Stimulated activated naive CD8-positive, alpha-beta T cell treated with anti-CD3 and anti-CD28 coated beads, Interleukin-15, amount 100 ng/mL, for 72 hours (primary cell): ENCODE measurements at regions not wholly inside any gene's neighbourhood (a gene's known extent, or its start where the extent isn't known, plus 50 kb on each side); places are given as distances from the start of the nearest gene placed in this dataset.

ENCODE experiments used
- ATAC-seq: fragments of 150-1000 bp; cut with Tn5 transposase; 2 replicates; pipeline ENCODE4 v1.10.0; 2021; ENCODE audit warnings: mild to moderate bottlenecking, moderate library complexity
- DNase-seq, 2 donors: peaks; one replicate each; pipeline ENCODE4 v3.0.0; 2021 to 2022
- H3K27ac Mint-ChIP-seq, 2 donors: one replicate each; pipeline ENCODE4 v1.8.0; 2022; ENCODE audit warnings: mild to moderate bottlenecking in 2 of 2, mixed read lengths in 2 of 2, moderate library complexity in 2 of 2
- H3K27me3 Mint-ChIP-seq: one replicate; pipeline ENCODE4 v1.8.0; 2022; ENCODE audit warnings: mixed read lengths
- H3K4me1 Mint-ChIP-seq: one replicate; pipeline ENCODE4 v1.8.0; 2022; ENCODE audit warnings: mild to moderate bottlenecking, mixed read lengths
- H3K4me3 Mint-ChIP-seq, 2 donors: one replicate each; pipeline ENCODE4 v1.8.0; 2022; ENCODE audit warnings: mild to moderate bottlenecking in 2 of 2, mixed read lengths in 2 of 2, moderate library complexity in 1 of 2
- H3K9me3 Mint-ChIP-seq, 2 donors: one replicate each; pipeline ENCODE4 v1.8.0; 2022; ENCODE audit warnings: mixed read lengths in 2 of 2

DNA sequence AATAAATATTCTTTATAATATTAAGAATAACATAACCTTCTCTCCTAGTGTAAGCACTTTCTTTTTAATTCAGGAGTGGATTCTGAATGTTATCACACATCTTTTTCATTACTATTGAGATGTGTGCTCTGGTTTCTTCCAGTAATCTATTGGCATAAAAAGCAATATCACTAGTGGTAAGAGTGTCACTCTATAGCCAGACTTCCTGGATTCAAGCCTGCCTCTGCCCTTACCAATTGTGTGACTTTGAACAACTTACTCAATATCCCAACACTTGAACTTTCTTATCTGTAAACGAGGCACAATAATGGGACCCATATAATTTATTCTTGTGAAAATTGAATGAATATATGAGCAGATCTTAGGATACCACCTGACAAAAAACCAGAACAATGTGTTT is 71.0 kb downstream of the SEM1 start:
- Mint-ChIP-seq H3K27me3 (no peaks in the 10 kb centered on the region), H3K27ac (no peak overlapping the region), H3K4me3 (no peak overlapping the region), H3K9me3 (no peaks in the 10 kb centered on the region), H3K4me1 (no peaks in the 10 kb centered on the region)
- DNase-seq (no peak), ATAC-seq (no peak)

DNA sequence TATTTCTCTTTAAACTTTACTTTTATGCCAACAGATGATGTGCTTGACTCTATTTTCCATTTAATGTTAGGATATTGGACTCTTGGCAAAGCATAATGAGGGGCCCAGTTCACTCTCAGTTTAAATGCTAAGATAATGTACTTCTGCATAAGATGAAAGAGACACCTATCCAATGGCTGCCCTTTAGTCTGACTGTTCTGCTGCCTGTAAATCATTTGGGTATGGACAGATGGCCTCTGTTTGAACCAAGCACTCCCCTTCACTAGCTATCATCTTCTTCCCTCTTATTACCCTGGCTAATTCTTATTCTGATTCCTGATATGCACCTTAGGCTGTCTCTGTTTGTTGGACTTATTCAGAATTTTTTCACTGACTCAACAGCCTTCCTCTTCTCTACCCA is 72.1 kb downstream of the SEM1 start:
- H3K4me1 Mint-ChIP-seq, result no peaks in the 10 kb centered on the region
- no peak overlapping the region for H3K27ac Mint-ChIP-seq
- DNase-seq (no peak), ATAC-seq (no peak)
- H3K4me3 Mint-ChIP-seq, result no peak overlapping the region
- no peaks in the 10 kb centered on the region for H3K9me3 Mint-ChIP-seq
- no peaks in the 10 kb centered on the region for H3K27me3 Mint-ChIP-seq

DNA sequence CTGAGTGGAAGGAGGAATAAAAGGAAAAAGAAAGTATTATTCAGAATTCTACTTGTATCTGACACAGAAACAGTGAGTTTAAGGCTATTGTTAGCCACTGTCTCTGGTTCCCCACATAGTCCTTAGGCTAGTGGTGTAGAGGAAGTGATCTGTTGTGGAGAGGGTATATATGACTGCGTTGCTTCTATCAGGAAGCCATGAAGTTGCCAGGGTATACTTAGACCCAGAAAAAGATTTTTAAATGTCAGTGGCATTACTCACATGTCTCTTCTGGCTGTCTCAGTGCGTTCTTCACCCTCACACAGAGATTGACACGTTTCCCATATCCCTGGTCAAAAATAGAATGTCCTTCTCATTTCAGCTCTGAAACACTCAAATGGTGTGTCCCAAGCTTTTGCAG is 72.7 kb downstream of the SEM1 start:
- DNase-seq (no peak), ATAC-seq (no peak)
- H3K9me3 Mint-ChIP-seq, result no peaks in the 10 kb centered on the region
- H3K4me3 Mint-ChIP-seq, result no peak overlapping the region
- no peaks in the 10 kb centered on the region for H3K4me1 Mint-ChIP-seq
- H3K27ac Mint-ChIP-seq, result no peak overlapping the region
- no peaks in the 10 kb centered on the region for H3K27me3 Mint-ChIP-seq

DNA sequence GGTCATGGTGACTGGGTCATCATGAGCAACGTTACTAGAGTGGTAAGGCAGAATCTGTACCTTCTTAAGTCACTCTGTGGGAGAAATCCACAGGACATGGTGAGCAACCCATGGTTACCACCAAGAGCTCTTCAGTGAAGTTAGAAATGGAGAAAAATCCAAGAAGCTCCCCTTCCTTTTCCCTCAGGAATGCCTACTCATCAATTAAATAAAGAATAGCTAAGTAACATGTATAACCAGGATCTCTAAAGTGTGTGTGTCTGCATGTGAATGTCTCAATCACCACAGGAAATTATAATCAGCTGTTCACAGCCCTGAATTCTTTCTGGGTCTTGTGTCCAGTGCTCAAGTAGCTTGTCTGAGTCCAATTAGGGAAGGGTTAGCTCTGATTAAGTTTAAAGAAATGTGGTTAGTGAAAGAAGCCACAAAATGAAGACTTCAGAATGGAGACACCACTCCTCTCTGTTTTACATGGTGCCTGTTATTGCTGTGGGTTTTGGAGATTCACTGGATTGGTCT is 73.2 kb downstream of the SEM1 start:
- no peaks in the 10 kb centered on the region for H3K27me3 Mint-ChIP-seq
- ATAC-seq, result no peak

DNA sequence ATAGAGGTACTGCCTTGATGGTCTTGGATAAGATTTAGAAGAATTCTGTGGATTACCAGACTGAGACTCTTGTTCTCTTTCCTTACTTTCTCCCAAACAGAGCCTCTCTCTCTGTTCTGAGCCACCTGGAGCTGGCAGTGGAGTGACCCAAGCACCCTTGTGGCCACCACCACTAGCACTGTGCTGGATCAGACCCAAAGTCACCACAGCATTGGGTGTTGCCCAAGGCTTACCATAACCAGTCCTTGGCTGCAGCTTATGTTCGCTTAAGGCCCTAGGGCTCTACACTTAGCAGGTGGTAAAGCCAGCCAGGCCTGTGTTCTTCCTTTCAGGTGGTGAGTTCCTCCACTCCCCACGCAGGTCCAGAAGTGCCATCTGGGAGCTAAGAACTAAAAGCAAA is 79.8 kb downstream of the SEM1 start:
- DNase-seq, result no peak
- H3K27me3 Mint-ChIP-seq, result no peaks in the 10 kb centered on the region
- no peak overlapping the region for H3K27ac Mint-ChIP-seq
- H3K4me3 Mint-ChIP-seq, result no peak overlapping the region
- no peaks in the 10 kb centered on the region for H3K4me1 Mint-ChIP-seq
- peaks cover 18 to 24% of the 10 kb centered on the region in 2 donors for H3K9me3 Mint-ChIP-seq
- no peak for ATAC-seq

More for the DNA sequence above, 73.2 kb downstream of the SEM1 start:
- Mint-ChIP-seq H3K27ac (no peak overlapping the region), H3K4me3 (no peak overlapping the region), H3K9me3 (no peaks in the 10 kb centered on the region), H3K4me1 (no peaks in the 10 kb centered on the region)
- no peak for DNase-seq

DNA sequence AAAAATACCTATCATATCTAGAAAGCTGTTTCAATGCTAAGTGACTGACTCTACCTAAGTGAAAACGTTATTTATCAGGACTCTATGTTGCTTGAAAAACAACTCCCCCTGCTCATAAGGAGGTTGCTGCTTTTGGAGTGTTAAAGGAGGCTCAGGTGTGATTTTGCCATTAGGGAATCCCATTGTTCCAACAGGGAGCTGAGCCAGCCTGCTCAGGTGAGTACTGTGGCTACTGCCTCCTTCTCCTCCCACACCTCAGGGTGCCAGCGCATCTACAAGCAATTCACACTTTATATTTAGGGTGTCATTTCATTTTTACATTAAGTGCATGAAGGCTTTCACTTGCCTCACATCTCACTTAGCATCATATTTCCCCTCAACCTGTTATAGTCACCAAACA is 84.7 kb downstream of the SEM1 start:
- no peak for DNase-seq
- no peak overlapping the region for H3K4me3 Mint-ChIP-seq
- no peak overlapping the region for H3K27ac Mint-ChIP-seq
- H3K4me1 Mint-ChIP-seq, result no peaks in the 10 kb centered on the region
- no peaks in the 10 kb centered on the region for H3K27me3 Mint-ChIP-seq
- peaks cover 29 to 34% of the 10 kb centered on the region in 2 donors for H3K9me3 Mint-ChIP-seq
- ATAC-seq, result no peak

DNA sequence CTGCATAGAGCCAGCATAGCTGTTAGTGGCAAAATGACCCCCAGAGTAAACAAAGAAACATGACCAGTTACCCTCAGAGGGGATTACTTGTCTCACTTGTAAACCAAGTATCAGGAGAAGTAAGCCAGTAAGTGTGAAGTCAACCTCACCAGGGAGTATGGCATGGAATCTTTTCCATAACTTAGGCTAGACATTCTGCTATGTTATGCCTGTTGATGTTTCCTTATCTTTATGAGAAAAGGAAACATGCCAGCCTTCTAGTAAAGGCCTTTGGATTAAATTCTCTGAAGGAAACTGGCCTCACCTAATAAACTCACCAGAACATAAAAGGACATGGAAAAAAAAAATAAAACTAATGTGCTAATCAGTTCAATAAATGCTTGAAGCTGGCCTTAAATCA is 87.7 kb downstream of the SEM1 start:
- ATAC-seq (no peak), DNase-seq (no peak)
- Mint-ChIP-seq H3K27ac (no peak overlapping the region), H3K4me3 (no peak overlapping the region), H3K27me3 (no peaks in the 10 kb centered on the region), H3K9me3 (peaks cover 23 to 33% of the 10 kb centered on the region in 2 donors), H3K4me1 (no peaks in the 10 kb centered on the region)

DNA sequence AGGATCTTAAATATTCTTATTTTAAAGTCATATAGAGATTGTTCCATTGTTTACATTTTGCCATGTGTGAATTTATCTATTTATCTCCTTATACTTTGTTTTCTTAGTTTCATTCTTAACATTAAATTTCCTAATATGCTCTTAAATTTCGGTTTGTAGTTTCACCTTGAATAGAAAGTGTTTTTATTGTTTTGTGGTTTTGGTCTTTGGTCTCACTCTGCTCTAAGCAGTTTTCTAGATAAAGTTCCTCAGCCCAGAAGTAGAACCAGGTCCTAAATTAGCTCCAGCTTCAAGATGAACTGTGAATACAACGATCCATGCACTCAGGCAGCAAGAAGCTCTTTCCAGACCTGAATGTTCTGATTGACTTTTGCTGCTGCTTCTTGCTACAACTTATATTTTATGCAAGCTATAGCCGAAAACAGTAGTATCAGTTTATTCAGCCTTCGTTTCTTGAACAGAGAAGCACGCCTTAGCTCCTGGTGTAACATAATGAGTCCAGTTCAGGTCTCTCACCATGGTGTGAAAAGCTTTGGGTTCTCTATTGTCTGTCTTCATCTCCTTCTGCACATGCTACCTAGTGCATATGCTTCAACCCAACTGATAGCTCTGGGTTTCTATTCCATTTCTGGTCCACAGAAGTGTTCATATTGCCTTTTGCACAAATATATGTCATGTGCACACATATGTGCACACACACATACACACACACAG is 95.3 kb downstream of the SEM1 start:
- ATAC-seq, result no peak
- no peak overlapping the region for H3K27ac Mint-ChIP-seq
- DNase-seq, result no peak
- H3K9me3 Mint-ChIP-seq, result peaks cover 15 to 38% of the 10 kb centered on the region in 2 donors
- no peaks in the 10 kb centered on the region for H3K27me3 Mint-ChIP-seq
- H3K4me1 Mint-ChIP-seq, result no peaks in the 10 kb centered on the region
- no peak overlapping the region for H3K4me3 Mint-ChIP-seq

DNA sequence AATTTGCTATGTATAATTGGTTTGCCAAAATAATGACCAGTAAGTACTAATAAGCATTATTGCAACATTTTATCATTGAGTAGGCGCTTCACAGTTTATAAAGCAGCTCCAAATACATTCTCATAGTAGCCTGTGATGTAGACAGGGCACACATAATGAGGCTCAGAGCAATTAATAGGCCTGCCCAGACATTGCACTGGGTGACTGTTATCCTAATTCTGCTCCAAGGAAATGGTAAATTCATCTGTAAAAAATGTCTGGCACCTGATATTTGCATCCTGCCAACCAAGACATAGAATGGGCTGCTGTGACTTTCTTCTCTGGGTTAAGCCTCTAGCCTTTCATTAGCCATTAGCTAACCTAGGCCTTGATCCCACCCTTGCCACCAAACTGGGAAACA is 97.6 kb downstream of the SEM1 start:
- ATAC-seq (no peak), DNase-seq (no peak)
- H3K27ac Mint-ChIP-seq, result no peak overlapping the region
- H3K27me3 Mint-ChIP-seq, result peaks cover 7% of the 10 kb centered on the region
- peaks cover 10 to 22% of the 10 kb centered on the region in 2 donors for H3K9me3 Mint-ChIP-seq
- no peak overlapping the region for H3K4me3 Mint-ChIP-seq
- H3K4me1 Mint-ChIP-seq, result no peaks in the 10 kb centered on the region

DNA sequence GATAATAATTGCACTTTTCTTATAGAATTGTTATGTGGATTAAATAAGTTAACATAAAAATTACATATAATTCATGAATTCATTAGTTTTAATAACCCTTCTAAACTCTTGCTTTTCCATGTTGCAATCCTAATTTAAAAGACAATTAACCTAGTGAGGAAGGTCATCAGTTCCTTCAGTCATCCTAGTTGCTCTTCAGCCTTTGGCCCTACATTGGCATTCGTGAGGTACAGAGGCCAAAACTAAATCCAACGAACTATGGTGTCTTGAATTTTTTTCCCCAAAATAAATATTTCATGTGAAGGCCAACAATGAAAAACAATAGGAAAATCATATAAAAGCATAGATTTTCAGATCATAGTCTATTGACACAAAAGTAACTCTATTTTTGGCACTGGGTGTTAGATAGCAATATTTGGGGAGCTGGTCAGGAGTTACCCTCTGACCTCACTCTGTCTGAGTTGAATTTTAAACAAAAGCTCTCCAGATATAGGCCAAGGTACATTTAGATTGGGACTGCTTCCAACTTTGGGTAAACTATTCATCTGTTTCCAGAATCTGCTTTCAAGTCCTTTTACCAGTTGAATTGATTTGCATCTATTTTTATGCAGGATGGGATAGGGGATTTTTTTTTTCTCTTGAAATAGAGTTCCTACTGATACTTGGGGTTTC is 104.5 kb downstream of the SEM1 start:
- DNase-seq (no peak), ATAC-seq (no peak)
- Mint-ChIP-seq H3K4me3 (no peak overlapping the region), H3K9me3 (peaks cover 0 to 5% of the 10 kb centered on the region in 2 donors), H3K4me1 (no peaks in the 10 kb centered on the region), H3K27ac (no peak overlapping the region), H3K27me3 (peaks cover 22% of the 10 kb centered on the region)

DNA sequence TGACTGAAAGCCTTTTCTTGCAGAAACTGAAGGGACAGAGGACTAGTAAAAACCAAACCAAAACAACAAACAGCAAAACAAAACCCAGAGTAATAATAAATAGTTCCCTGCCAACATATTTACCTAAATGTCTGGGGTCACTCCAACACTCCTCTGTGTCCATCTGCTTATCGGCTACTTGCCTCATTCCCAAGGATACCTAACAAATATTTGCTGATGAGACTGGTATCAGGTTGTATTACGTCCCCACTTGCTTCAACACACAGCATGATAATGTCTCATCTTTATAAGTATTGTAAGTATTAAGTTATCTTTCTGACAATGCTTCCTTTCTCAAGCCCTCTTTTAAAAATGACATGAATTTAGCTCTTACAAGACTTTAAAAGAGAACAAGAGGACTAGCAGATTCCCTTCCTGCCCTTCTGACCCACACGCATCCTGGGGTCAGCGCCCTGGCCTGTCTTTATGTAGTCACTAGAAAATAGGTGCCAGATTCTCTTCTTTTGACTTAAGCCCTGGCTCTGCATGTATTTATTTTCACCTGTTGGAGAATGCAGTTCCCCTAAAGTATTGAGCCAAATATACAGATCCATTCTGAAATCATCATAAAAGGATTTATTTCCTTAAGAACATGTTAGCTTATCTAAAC is 110.2 kb downstream of the SEM1 start:
- no peak overlapping the region for H3K4me3 Mint-ChIP-seq
- no peaks in the 10 kb centered on the region for H3K4me1 Mint-ChIP-seq
- DNase-seq, result no peak
- H3K27me3 Mint-ChIP-seq, result peaks cover 27% of the 10 kb centered on the region
- no peaks in the 10 kb centered on the region for H3K9me3 Mint-ChIP-seq
- no peak overlapping the region for H3K27ac Mint-ChIP-seq
- no peak for ATAC-seq

DNA sequence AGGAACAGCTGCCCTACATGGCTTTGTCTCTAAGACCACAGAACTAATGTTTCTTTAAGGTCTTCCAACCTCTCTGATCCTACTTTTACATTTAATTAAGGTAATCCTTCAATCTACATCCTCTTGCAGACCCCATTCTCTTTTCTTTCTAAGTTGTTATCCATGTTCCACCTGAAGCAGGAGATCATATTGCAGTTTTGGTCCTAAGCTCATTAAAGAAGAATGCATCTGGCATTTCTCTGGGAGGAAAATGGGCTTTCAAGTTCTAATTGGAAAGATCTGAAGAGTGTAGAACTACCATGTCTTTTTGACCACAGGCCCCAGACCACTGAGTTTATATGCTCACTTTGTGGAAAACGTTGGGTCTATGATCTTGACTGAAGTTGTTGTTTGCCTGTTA is 111.2 kb downstream of the SEM1 start:
- Mint-ChIP-seq H3K27me3 (peaks cover 27% of the 10 kb centered on the region), H3K4me3 (no peak overlapping the region), H3K27ac (no peak overlapping the region), H3K4me1 (no peaks in the 10 kb centered on the region), H3K9me3 (no peaks in the 10 kb centered on the region)
- DNase-seq, result no peak
- no peak for ATAC-seq

DNA sequence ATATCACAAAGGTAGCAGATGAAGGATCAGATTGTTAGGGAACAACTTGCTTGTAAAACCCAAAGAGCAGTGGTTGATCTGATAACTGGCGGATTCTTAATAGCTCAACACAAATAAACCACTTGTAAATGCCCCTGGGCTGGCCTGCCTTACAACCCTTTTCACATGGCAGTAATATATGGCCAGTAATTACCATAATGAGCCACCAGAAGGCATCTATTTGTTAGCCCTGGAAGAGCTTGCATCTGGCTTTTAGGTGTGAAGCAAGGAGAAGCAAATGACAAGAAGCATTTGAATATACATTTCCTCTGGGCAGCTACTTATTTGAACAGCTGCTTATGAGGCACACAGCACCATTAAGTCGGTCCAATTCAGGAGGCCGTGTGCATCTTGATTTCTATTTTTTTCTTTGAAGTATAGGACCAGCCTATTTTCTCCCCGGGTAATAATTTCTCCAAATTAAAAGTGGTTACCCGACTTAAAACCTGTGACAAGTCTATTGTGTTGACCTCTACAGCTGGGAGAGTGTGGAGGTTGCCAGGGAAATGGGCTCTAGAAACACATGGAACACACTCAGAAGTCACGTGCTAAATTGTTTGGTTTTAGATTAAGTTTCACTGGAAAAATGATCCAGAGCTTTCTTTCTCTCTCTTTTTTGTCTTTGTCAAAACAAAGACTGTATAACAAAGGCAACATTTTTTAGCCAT is 113.4 kb downstream of the SEM1 start:
- no peak overlapping the region for H3K27ac Mint-ChIP-seq
- DNase-seq (no peak), ATAC-seq (no peak)

DNA sequence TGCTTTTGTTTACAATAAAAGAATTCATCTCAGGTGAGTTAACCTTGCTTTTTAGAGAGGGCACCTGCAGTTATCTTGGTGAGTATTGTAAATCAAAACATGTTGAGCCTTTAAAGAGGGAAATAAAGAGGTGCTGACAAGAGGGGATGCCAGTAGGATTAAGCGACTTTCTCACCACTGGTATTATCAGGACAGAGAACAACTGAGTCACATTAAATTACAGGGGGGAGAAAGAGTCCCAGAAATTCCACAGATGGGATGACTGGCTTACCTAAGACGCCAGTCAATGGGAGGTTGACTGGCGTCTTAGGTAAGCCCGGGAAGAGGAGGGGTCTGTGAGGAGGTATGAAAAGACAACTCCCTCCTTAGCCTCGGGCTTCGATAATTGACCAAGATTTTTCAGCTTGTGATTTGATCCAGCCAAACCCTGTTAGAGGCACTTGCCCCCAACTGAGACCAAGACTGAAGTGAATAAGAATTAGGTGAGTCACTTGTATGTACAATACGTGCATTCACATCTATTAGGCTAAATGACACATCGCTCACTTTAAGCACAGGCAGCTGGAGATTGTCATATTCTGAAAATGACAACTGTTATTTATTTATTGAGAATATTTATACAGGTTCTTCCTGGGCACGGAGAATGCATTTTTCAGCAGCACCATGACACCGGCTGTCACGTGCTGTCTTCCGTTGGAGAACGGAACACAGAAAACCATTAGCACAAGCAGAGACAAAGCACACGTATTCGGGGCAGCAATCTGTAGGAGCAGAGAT is 117.6 kb downstream of the SEM1 start:
- ATAC-seq (no peak), DNase-seq (no peak)
- H3K4me1 Mint-ChIP-seq, result no peaks in the 10 kb centered on the region
- no peaks in the 10 kb centered on the region for H3K9me3 Mint-ChIP-seq
- no peak overlapping the region for H3K4me3 Mint-ChIP-seq
- H3K27ac Mint-ChIP-seq, result no peak overlapping the region
- peaks cover 31% of the 10 kb centered on the region for H3K27me3 Mint-ChIP-seq

More for the DNA sequence above, 113.4 kb downstream of the SEM1 start:
- Mint-ChIP-seq H3K9me3 (no peaks in the 10 kb centered on the region), H3K27me3 (peaks cover 38% of the 10 kb centered on the region), H3K4me3 (no peak overlapping the region), H3K4me1 (no peaks in the 10 kb centered on the region)
